OCI-LY1 (cell line): ENCODE measurements at regions not wholly inside any gene's neighbourhood (a gene's known extent, or its start where the extent isn't known, plus 50 kb on each side); places are given as distances from the start of the nearest gene placed in this dataset.

Source experiments
- H2AFZ ChIP-seq: fragments of 200-600 bp; sonication (generic), shearing (Covaris generic); 2 replicates; pipeline ENCODE4 v1.6.0; 2014; ENCODE audit warnings: antibody characterized with exemption, mild to moderate bottlenecking, low read length
- H3F3A ChIP-seq: fragments of 200-600 bp; sonication (generic), shearing (Covaris generic); 2 replicates; pipeline ENCODE4 v1.6.0; 2014; ENCODE audit warnings: mild to moderate bottlenecking, antibody characterized with exemption, low read length, moderate library complexity; ENCODE audit not compliant: insufficient read depth
- H3K27ac ChIP-seq: fragments of 200-600 bp; sonication (generic); 2 replicates; pipeline ENCODE4 v1.5.1; 2014; ENCODE audit warnings: low read length, mixed run types, mild to moderate bottlenecking, low read depth; ENCODE audit not compliant: poor library complexity, severe bottlenecking
- H3K27me3 ChIP-seq: fragments of 200-600 bp; sonication (generic); 2 replicates; pipeline ENCODE4 v1.6.0; 2014; ENCODE audit warnings: antibody characterized with exemption, mild to moderate bottlenecking, low read length, moderate library complexity; ENCODE audit not compliant: insufficient read depth
- H3K36me3 ChIP-seq: fragments of 200-600 bp; sonication (generic); 2 replicates; pipeline ENCODE4 v1.6.1; 2014; ENCODE audit warnings: mild to moderate bottlenecking, antibody characterized with exemption, low read length, moderate library complexity, mixed read lengths; ENCODE audit not compliant: insufficient read depth
- H3K4me1 ChIP-seq: fragments of 200-600 bp; sonication (generic); 2 replicates; pipeline ENCODE4 v1.5.1; 2014; ENCODE audit warnings: mild to moderate bottlenecking, low read length, moderate library complexity; ENCODE audit not compliant: insufficient read depth, severe bottlenecking
- H3K4me2 ChIP-seq: fragments of 200-600 bp; sonication (generic), shearing (Covaris generic); 2 replicates; pipeline ENCODE4 v1.6.1; 2014; ENCODE audit warnings: low read length
- H3K4me3 ChIP-seq: fragments of 200-600 bp; sonication (generic); 2 replicates; pipeline ENCODE4 v1.5.1; 2014; ENCODE audit warnings: low read length, low read depth, mild to moderate bottlenecking, mixed read lengths; ENCODE audit not compliant: poor library complexity, severe bottlenecking
- H3K79me2 ChIP-seq: fragments of 200-600 bp; shearing (Covaris generic); 2 replicates; pipeline ENCODE4 v1.6.1; 2016; ENCODE audit warnings: mixed run types, low read length, mixed read lengths; ENCODE audit not compliant: insufficient read depth
- H3K9ac ChIP-seq: fragments of 200-600 bp; sonication (generic), shearing (Covaris generic); 2 replicates; pipeline ENCODE4 v1.6.1; 2014; ENCODE audit warnings: mild to moderate bottlenecking, low read length, mixed read lengths
- H3K9me2 ChIP-seq: fragments of 200-600 bp; sonication (generic), shearing (Covaris generic); 2 replicates; pipeline ENCODE4 v1.6.1; 2014; ENCODE audit warnings: low read depth, mild to moderate bottlenecking, low read length, mixed read lengths
- H3K9me3 ChIP-seq: fragments of 200-600 bp; shearing (Covaris generic); 2 replicates; pipeline ENCODE4 v1.6.1; 2014; ENCODE audit warnings: low read length, mixed read lengths
- H4K20me1 ChIP-seq: fragments of 200-600 bp; sonication (generic), shearing (Covaris generic); 2 replicates; pipeline ENCODE4 v1.6.0; 2016; ENCODE audit warnings: mild to moderate bottlenecking, low read length; ENCODE audit not compliant: insufficient read depth
- CTCF ChIP-seq: fragments of 200-600 bp; sonication (generic), shearing (Covaris generic); IDR thresholded peaks from 2 replicates; pipeline ENCODE4 v1.5.1; 2017; ENCODE audit warnings: mild to moderate bottlenecking, antibody characterized with exemption, low read length, moderate library complexity, mixed read lengths
- EZH2 ChIP-seq: fragments of 200-600 bp; sonication (generic), shearing (Covaris generic); IDR thresholded peaks from 2 replicates; pipeline ENCODE4 v1.8.0; 2017; ENCODE audit warnings: borderline replicate concordance, mixed run types, mild to moderate bottlenecking, antibody characterized with exemption, low read length, moderate library complexity, mixed read lengths

GRCh38 chr1:14467112-14467511 is 131.4 kb upstream of the KAZN start:
- no peak overlapping the region for H3K27ac ChIP-seq
- no peaks in the 10 kb centered on the region for H3K27me3 ChIP-seq
- no peaks in the 10 kb centered on the region for H3K79me2 ChIP-seq
- no peak for TF ChIP-seq EZH2
- TF ChIP-seq CTCF: no peak
- H3F3A ChIP-seq: no peaks in the 10 kb centered on the region
- H3K36me3 ChIP-seq: no peaks in the 10 kb centered on the region
- H2AFZ ChIP-seq: no peak overlapping the region
- H3K9me2 ChIP-seq: no peaks in the 10 kb centered on the region
- H4K20me1 ChIP-seq: no peaks in the 10 kb centered on the region
- no peaks in the 10 kb centered on the region for H3K4me1 ChIP-seq
- H3K4me2 ChIP-seq: no peak overlapping the region
- H3K4me3 ChIP-seq: no peak overlapping the region
- H3K9ac ChIP-seq: no peak overlapping the region
- no peaks in the 10 kb centered on the region for H3K9me3 ChIP-seq

GRCh38 chr1:14468751-14469150 is 129.7 kb upstream of the KAZN start:
- no peak overlapping the region for H3K4me3 ChIP-seq
- H3K79me2 ChIP-seq: no peaks in the 10 kb centered on the region
- no peaks in the 10 kb centered on the region for H3K27me3 ChIP-seq
- H3K9ac ChIP-seq: no peak overlapping the region
- no peaks in the 10 kb centered on the region for H4K20me1 ChIP-seq
- no peak overlapping the region for H3K27ac ChIP-seq
- no peaks in the 10 kb centered on the region for H3F3A ChIP-seq
- H3K9me3 ChIP-seq: no peaks in the 10 kb centered on the region
- no peaks in the 10 kb centered on the region for H3K36me3 ChIP-seq
- TF ChIP-seq CTCF (no peak), EZH2 (no peak)
- H3K4me2 ChIP-seq: no peak overlapping the region
- no peak overlapping the region for H2AFZ ChIP-seq
- H3K4me1 ChIP-seq: no peaks in the 10 kb centered on the region
- H3K9me2 ChIP-seq: no peaks in the 10 kb centered on the region

DNA sequence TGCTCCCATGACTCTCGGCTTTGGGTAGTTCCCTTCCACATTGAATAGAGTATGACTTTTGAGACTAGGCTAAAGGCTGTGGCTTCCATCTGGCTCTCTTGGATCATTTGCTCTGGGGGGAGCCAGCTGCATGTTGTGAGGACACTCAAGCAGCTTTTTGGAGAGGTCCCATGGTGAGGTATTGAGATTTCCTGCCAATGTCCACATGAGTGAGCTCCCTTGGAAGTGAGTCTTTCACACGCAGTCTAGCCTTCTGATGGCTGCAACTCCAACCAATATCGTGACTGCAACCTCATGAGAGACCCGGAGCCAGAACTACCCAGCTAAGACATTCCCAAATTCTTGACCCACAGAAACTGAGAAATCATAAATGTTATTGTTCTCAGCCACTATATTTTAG is 127.7 kb upstream of the KAZN start:
- TF ChIP-seq CTCF: no peak
- TF ChIP-seq EZH2: no peak
- Histone ChIP-seq H3K4me1 (no peaks in the 10 kb centered on the region), H3K9me3 (no peaks in the 10 kb centered on the region), H3K27me3 (no peaks in the 10 kb centered on the region), H3K4me3 (no peak overlapping the region), H3F3A (no peaks in the 10 kb centered on the region), H3K9me2 (no peaks in the 10 kb centered on the region), H3K36me3 (no peaks in the 10 kb centered on the region), H3K27ac (no peak overlapping the region), H3K9ac (no peak overlapping the region), H2AFZ (no peak overlapping the region), H4K20me1 (no peaks in the 10 kb centered on the region), H3K79me2 (no peaks in the 10 kb centered on the region), H3K4me2 (no peak overlapping the region)
